H1 (cell line): ENCODE measurements at regions not wholly inside any gene's neighbourhood (a gene's known extent, or its start where the extent isn't known, plus 50 kb on each side); places are given as distances from the start of the nearest gene placed in this dataset.

Experiments
- CHD2 ChIP-seq: IDR thresholded peaks from 2 replicates; pipeline ENCODE4 v1.6.1; 2012; ENCODE audit warnings: low read length, improper control_type of control experiment
- TF ChIP-seq, protein P1 (sequence below): IDR thresholded peaks from 2 replicates; pipeline ENCODE4 v1.6.1; 2011; ENCODE audit warnings: low read depth, mild to moderate bottlenecking, low read length; ENCODE audit not compliant: insufficient read depth

DNA sequence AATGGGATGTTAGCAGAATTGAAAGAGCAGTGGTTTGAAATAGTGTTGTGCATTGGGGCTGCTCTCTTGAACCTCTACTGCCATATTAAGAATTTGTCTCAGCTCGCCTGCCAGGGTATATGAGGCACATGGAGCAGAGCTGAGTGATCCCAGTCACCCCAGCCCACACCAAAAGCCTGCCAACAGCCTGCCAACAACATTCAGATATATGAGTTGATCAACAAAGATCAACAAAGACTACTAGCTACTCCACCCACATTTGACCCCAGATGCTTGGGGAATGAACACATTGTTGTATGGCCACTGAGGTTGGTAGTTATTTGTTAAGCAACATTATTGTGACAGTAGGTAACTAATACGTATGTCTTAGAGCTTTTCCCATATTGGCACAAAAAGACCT, 570.9 kb upstream of the IL12A start (continued):
- TF ChIP-seq CHD2: no peak
- TF ChIP-seq, protein P1, sequence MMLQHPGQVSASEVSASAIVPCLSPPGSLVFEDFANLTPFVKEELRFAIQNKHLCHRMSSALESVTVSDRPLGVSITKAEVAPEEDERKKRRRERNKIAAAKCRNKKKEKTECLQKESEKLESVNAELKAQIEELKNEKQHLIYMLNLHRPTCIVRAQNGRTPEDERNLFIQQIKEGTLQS: no peak
- TF ChIP-seq, all 59 proteins: peak for 0
